ENCODE measurements at regions not wholly inside any gene's neighbourhood (a gene's known extent, or its start where the extent isn't known, plus 50 kb on each side); places are given as distances from the start of the nearest gene placed in this dataset.

- TF ChIP-seq CTCF (IDR thresholded peaks at IDR 0.05) (no peak), POLR2A (IDR thresholded peaks at IDR 0.05) (no peak), POLR2AphosphoS5 (IDR thresholded peaks at IDR 0.05) (no peak)
These were observed 257.5 kb downstream of the PARP8 start for GRCh38 chr5:50923768-50924494.
